ENCODE measurements at regions not wholly inside any gene's neighbourhood (a gene's known extent, or its start where the extent isn't known, plus 50 kb on each side); places are given as distances from the start of the nearest gene placed in this dataset.

GRCh38 chrX:143964549-143964948, 80.7 kb downstream of the UBE2NL start:
- TF ChIP-seq POLR2AphosphoS5 (IDR thresholded peaks at IDR 0.05): no peak
- no peak for TF ChIP-seq CTCF (IDR thresholded peaks at IDR 0.05)
- no peak for TF ChIP-seq POLR2A (IDR thresholded peaks at IDR 0.05)

Measured in gastroesophageal sphincter (tissue), 3 donors.